H9 (cell line): ENCODE measurements at regions not wholly inside any gene's neighbourhood (a gene's known extent, or its start where the extent isn't known, plus 50 kb on each side); places are given as distances from the start of the nearest gene placed in this dataset.

Source experiments
- DNase-seq: peaks from one replicate; pipeline ENCODE4 v3.0.0-alpha.2; 2017
- H2AFZ ChIP-seq: one replicate; pipeline ENCODE4 v1.6.1; 2013; ENCODE audit warnings: mild to moderate bottlenecking, low read length, control low read depth, moderate library complexity
- H2AK5ac ChIP-seq: 2 replicates; pipeline ENCODE4 v1.6.1; 2013; ENCODE audit warnings: low read length, control low read depth, mixed read lengths; ENCODE audit not compliant: insufficient read length
- H2BK120ac ChIP-seq: one replicate; pipeline ENCODE4 v1.6.1; 2013; ENCODE audit warnings: low read depth, mild to moderate bottlenecking, low read length, control low read depth, inconsistent platforms; ENCODE audit not compliant: poor library complexity, severe bottlenecking
- H2BK12ac ChIP-seq: 2 replicates; pipeline ENCODE4 v1.6.1; 2013; ENCODE audit warnings: low read length, control low read depth, mixed read lengths, low read depth; ENCODE audit not compliant: insufficient read length
- H2BK15ac ChIP-seq: 2 replicates; pipeline ENCODE4 v1.6.1; 2013; ENCODE audit warnings: low read depth, low read length, control low read depth
- H2BK20ac ChIP-seq: one replicate; pipeline ENCODE4 v1.6.1; 2013; ENCODE audit warnings: low read depth, mild to moderate bottlenecking, low read length, control low read depth, inconsistent platforms; ENCODE audit not compliant: poor library complexity, severe bottlenecking
- H2BK5ac ChIP-seq: 2 replicates; pipeline ENCODE4 v1.6.1; 2013; ENCODE audit warnings: low read length, control low read depth, mixed read lengths; ENCODE audit not compliant: insufficient read length
- H3K14ac ChIP-seq: 2 replicates; pipeline ENCODE4 v1.6.1; 2013; ENCODE audit warnings: low read length, control low read depth; ENCODE audit not compliant: insufficient read depth
- H3K18ac ChIP-seq: 2 replicates; pipeline ENCODE4 v1.6.1; 2013; ENCODE audit warnings: low read depth, mild to moderate bottlenecking, mixed read lengths, low read length, control low read depth; ENCODE audit not compliant: insufficient read length
- H3K23ac ChIP-seq: 2 replicates; pipeline ENCODE4 v1.6.1; 2013; ENCODE audit warnings: low read length, control low read depth, mixed read lengths, low read depth; ENCODE audit not compliant: insufficient read length
- H3K23me2 ChIP-seq: 2 replicates; pipeline ENCODE4 v1.6.1; 2013; ENCODE audit warnings: low read depth, mild to moderate bottlenecking, mixed read lengths, low read length, control low read depth; ENCODE audit not compliant: insufficient read length, poor library complexity, severe bottlenecking
- H3K27ac ChIP-seq: 2 replicates; pipeline ENCODE4 v1.5.1; 2013; ENCODE audit warnings: low read length, control low read depth, mixed read lengths, low read depth; ENCODE audit not compliant: insufficient read length
- H3K27me3 ChIP-seq: 2 replicates; pipeline ENCODE4 v1.6.1; 2013; ENCODE audit warnings: low read length, control low read depth, inconsistent platforms; ENCODE audit not compliant: insufficient read depth
- H3K4ac ChIP-seq: 2 replicates; pipeline ENCODE4 v1.6.1; 2013; ENCODE audit warnings: low read depth, mild to moderate bottlenecking, control low read depth, inconsistent platforms, low read length, moderate library complexity
- H3K4me1 ChIP-seq: 2 replicates; pipeline ENCODE4 v1.6.1; 2013; ENCODE audit warnings: low read length, control low read depth, inconsistent platforms; ENCODE audit not compliant: insufficient read depth
- H3K4me2 ChIP-seq: 2 replicates; pipeline ENCODE4 v1.6.1; 2013; ENCODE audit warnings: low read length, control low read depth, mixed read lengths; ENCODE audit not compliant: insufficient read length, insufficient read depth
- H3K56ac ChIP-seq: 2 replicates; pipeline ENCODE4 v1.6.1; 2013; ENCODE audit warnings: low read depth, mild to moderate bottlenecking, mixed read lengths, low read length, control low read depth; ENCODE audit not compliant: insufficient read length
- H3K79me1 ChIP-seq: 2 replicates; pipeline ENCODE4 v1.6.1; 2013; ENCODE audit warnings: low read depth, mild to moderate bottlenecking, moderate library complexity, low read length, control low read depth, inconsistent platforms; ENCODE audit not compliant: insufficient read depth, poor library complexity, severe bottlenecking
- H3K79me2 ChIP-seq: 2 replicates; pipeline ENCODE4 v1.6.1; 2013; ENCODE audit warnings: low read length, control low read depth, inconsistent platforms; ENCODE audit not compliant: insufficient read depth
- H3K9ac ChIP-seq: 2 replicates; pipeline ENCODE4 v1.6.1; 2013; ENCODE audit warnings: low read length, control low read depth, mixed read lengths; ENCODE audit not compliant: insufficient read length; ENCODE audit errors: extremely low read depth
- H3K9me3 ChIP-seq: one replicate; pipeline ENCODE4 v1.6.1; 2013; ENCODE audit warnings: low read depth, low read length, inconsistent platforms; ENCODE audit not compliant: control insufficient read depth
- H3T11ph ChIP-seq: one replicate; pipeline ENCODE4 v1.6.1; 2013; ENCODE audit warnings: mild to moderate bottlenecking, low read length, control low read depth, inconsistent platforms
- H4K20me1 ChIP-seq: one replicate; pipeline ENCODE4 v1.6.1; 2013; ENCODE audit not compliant: control insufficient read depth, insufficient read length, insufficient read depth
- H4K5ac ChIP-seq: 2 replicates; pipeline ENCODE4 v1.6.1; 2013; ENCODE audit warnings: low read depth, mild to moderate bottlenecking, mixed read lengths, low read length, control low read depth; ENCODE audit not compliant: insufficient read length
- H4K8ac ChIP-seq: replicated peaks from 2 replicates; pipeline ENCODE4 v1.6.1; 2013; ENCODE audit warnings: low read length, control low read depth, mixed read lengths, low read depth; ENCODE audit not compliant: insufficient read length
- H4K91ac ChIP-seq: 2 replicates; pipeline ENCODE4 v1.6.1; 2013; ENCODE audit warnings: low read depth, mild to moderate bottlenecking, moderate library complexity, mixed read lengths, low read length, control low read depth; ENCODE audit not compliant: insufficient read length
- H3K27ac Mint-ChIP-seq, 3 experiments: 2 replicates in 2 of 3; 3 replicates in 1 of 3; pipeline ENCODE4 v1.8.0; 2020 to 2021; ENCODE audit warnings: mixed read lengths in 3 of 3, mild to moderate bottlenecking in 1 of 3, moderate library complexity in 1 of 3
- H3K27me3 Mint-ChIP-seq: 2 replicates; pipeline ENCODE4 v1.8.0; 2021; ENCODE audit warnings: low read depth, mild to moderate bottlenecking, moderate library complexity, mixed read lengths
- H3K36me3 Mint-ChIP-seq, 3 experiments: 2 replicates in 2 of 3; 3 replicates in 1 of 3; pipeline ENCODE4 v1.8.0; 2020 to 2021; ENCODE audit warnings: low read depth in 3 of 3, mixed read lengths in 3 of 3; ENCODE audit not compliant: insufficient read depth in 1 of 3
- H3K4me1 Mint-ChIP-seq, 2 experiments: 2 replicates each; pipeline ENCODE4 v1.8.0; 2020; ENCODE audit warnings: mixed read lengths in 2 of 2
- H3K4me3 Mint-ChIP-seq, 2 experiments: 2 replicates in 1 of 2; 3 replicates in 1 of 2; pipeline ENCODE4 v1.8.0; 2020 to 2021; ENCODE audit warnings: mild to moderate bottlenecking in 2 of 2, mixed read lengths in 2 of 2, moderate library complexity in 1 of 2
- H3K9me3 Mint-ChIP-seq, 2 experiments: 2 replicates in 1 of 2; 3 replicates in 1 of 2; pipeline ENCODE4 v1.8.0; 2020; ENCODE audit warnings: mild to moderate bottlenecking in 2 of 2, mixed read lengths in 2 of 2, moderate library complexity in 1 of 2
- WGBS: extraction: QIAGEN DNeasy Blood & Tissue Kit; methylation state at CpG from one replicate; pipeline ENCODE4 v1.1.7; 2013; ENCODE audit warnings: missing lambda C conversion rate, low lambda C conversion rate, mixed read lengths; ENCODE audit not compliant: insufficient read length; ENCODE audit errors: extremely low coverage; 5-methylcytosine and 5-hydroxymethylcytosine counted together
- TF ChIP-seq, protein P1 (sequence below): fragments of 200-600 bp; sonication (generic); conservative IDR thresholded peaks from 3 replicates; pipeline ENCODE4 v1.8.0; 2021; ENCODE audit warnings: antibody characterized with exemption, mild to moderate bottlenecking

- Histone ChIP-seq H3K56ac (no peak overlapping the region), H2AFZ (no peak overlapping the region), H4K8ac (no peak overlapping the region), H3K9ac (no peak overlapping the region), H3K14ac (no peak overlapping the region), H2BK5ac (no peak overlapping the region), H4K91ac (no peak overlapping the region), H2BK20ac (no peak overlapping the region), H4K5ac (no peak overlapping the region), H2BK12ac (no peak overlapping the region), H2AK5ac (no peak overlapping the region), H4K20me1 (no peaks in the 10 kb centered on the region), H3K9me3 (no peaks in the 10 kb centered on the region), H2BK120ac (no peak overlapping the region), H3K4me2 (no peak overlapping the region), H3K4ac (no peak overlapping the region), H3K79me2 (no peaks in the 10 kb centered on the region), H3K79me1 (no peaks in the 10 kb centered on the region), H3K27me3 (no peaks in the 10 kb centered on the region), H2BK15ac (no peak overlapping the region), H3T11ph (no peak overlapping the region), H3K27ac (no peak overlapping the region), H3K23ac (no peak overlapping the region), H3K23me2 (no peaks in the 10 kb centered on the region), H3K18ac (no peak overlapping the region), H3K4me1 (no peaks in the 10 kb centered on the region)
- peak; percentile 17 for DNase-seq
- Mint-ChIP-seq H3K4me1 (peaks cover 0 to 6% of the 10 kb centered on the region in 2 experiments; a peak in 1 of 4 replicates), H3K27ac (peak overlapping the region in 1 of 3 experiments; percentile 70; a peak in 2 of 7 replicates), H3K4me3 (no peak overlapping the region), H3K9me3 (no peaks in the 10 kb centered on the region; a peak in 3 of 5 replicates), H3K36me3 (no peaks in the 10 kb centered on the region), H3K27me3 (peaks cover 36% of the 10 kb centered on the region)
- TF ChIP-seq, protein P1, sequence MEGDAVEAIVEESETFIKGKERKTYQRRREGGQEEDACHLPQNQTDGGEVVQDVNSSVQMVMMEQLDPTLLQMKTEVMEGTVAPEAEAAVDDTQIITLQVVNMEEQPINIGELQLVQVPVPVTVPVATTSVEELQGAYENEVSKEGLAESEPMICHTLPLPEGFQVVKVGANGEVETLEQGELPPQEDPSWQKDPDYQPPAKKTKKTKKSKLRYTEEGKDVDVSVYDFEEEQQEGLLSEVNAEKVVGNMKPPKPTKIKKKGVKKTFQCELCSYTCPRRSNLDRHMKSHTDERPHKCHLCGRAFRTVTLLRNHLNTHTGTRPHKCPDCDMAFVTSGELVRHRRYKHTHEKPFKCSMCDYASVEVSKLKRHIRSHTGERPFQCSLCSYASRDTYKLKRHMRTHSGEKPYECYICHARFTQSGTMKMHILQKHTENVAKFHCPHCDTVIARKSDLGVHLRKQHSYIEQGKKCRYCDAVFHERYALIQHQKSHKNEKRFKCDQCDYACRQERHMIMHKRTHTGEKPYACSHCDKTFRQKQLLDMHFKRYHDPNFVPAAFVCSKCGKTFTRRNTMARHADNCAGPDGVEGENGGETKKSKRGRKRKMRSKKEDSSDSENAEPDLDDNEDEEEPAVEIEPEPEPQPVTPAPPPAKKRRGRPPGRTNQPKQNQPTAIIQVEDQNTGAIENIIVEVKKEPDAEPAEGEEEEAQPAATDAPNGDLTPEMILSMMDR: no peak
- no CpG with 5 or more reads among the region's 19 CpGs for WGBS
Measured at GRCh38 chr22:48952256-48953102, 875.2 kb downstream of the BRD1 start.
